CD4-positive, CD25-positive, alpha-beta regulatory T cell (primary cell): ENCODE measurements at regions not wholly inside any gene's neighbourhood (a gene's known extent, or its start where the extent isn't known, plus 50 kb on each side); places are given as distances from the start of the nearest gene placed in this dataset.

ENCODE experiments used
- ATAC-seq, 2 donors: fragments of 150-1000 bp; cut with Tn5 transposase; one replicate each; pipeline ENCODE4 v1.10.0; 2021; ENCODE audit warnings: low read depth in 2 of 2, moderate number of reproducible peaks in 2 of 2, moderate library complexity in 1 of 2
- DNase-seq, 3 donors: peaks; one replicate each; pipeline versions ENCODE4 v3.0.0 to v3.0.0-alpha.2; 2012 to 2022; ENCODE audit warnings: mixed read lengths in 1 of 3
- H3K27ac ChIP-seq: one replicate; pipeline ENCODE4 v1.7.0; 2013; ENCODE audit warnings: mild to moderate bottlenecking, low read length; ENCODE audit not compliant: insufficient read depth, poor library complexity, severe bottlenecking
- H3K27me3 ChIP-seq: one replicate; pipeline ENCODE4 v1.7.0; 2013; ENCODE audit warnings: low read length; ENCODE audit not compliant: control insufficient read depth, insufficient read depth
- H3K36me3 ChIP-seq: one replicate; pipeline ENCODE4 v1.7.0; 2013; ENCODE audit warnings: mild to moderate bottlenecking, low read length, moderate library complexity; ENCODE audit not compliant: control insufficient read depth, insufficient read depth
- H3K4me1 ChIP-seq: 2 replicates; pipeline ENCODE4 v1.7.0; 2013; ENCODE audit warnings: mild to moderate bottlenecking, low read length; ENCODE audit not compliant: insufficient read depth, control insufficient read depth, poor library complexity, severe bottlenecking
- H3K4me3 ChIP-seq: one replicate; pipeline ENCODE4 v1.7.0; 2013; ENCODE audit warnings: low read depth, mild to moderate bottlenecking, low read length, moderate library complexity
- H3K9me3 ChIP-seq, 2 experiments: 1 replicate in 1 of 2; 2 replicates in 1 of 2; pipeline ENCODE4 v1.7.0; 2013; ENCODE audit warnings: low read length in 2 of 2, mild to moderate bottlenecking in 1 of 2, moderate library complexity in 1 of 2; ENCODE audit not compliant: control insufficient read depth in 2 of 2
- H3K27ac Mint-ChIP-seq, 3 donors: one replicate each; pipeline ENCODE4 v1.8.0; 2020 to 2022; ENCODE audit warnings: mild to moderate bottlenecking in 3 of 3, mixed read lengths in 3 of 3, moderate library complexity in 2 of 3
- H3K27me3 Mint-ChIP-seq: one replicate; pipeline ENCODE4 v1.8.0; 2022; ENCODE audit warnings: mild to moderate bottlenecking, mixed read lengths
- H3K36me3 Mint-ChIP-seq: one replicate; pipeline ENCODE4 v1.8.0; 2020; ENCODE audit warnings: mixed read lengths
- H3K4me1 Mint-ChIP-seq, 4 donors: one replicate each; pipeline ENCODE4 v1.8.0; 2020 to 2022; ENCODE audit warnings: mixed read lengths in 4 of 4, mild to moderate bottlenecking in 1 of 4
- H3K4me3 Mint-ChIP-seq, 4 donors: one replicate each; pipeline ENCODE4 v1.8.0; 2020 to 2022; ENCODE audit warnings: mild to moderate bottlenecking in 4 of 4, mixed read lengths in 4 of 4, moderate library complexity in 3 of 4
- H3K9me3 Mint-ChIP-seq, 7 donors: one replicate each; pipeline ENCODE4 v1.8.0; 2020 to 2022; ENCODE audit warnings: mixed read lengths in 7 of 7, mild to moderate bottlenecking in 3 of 7, moderate library complexity in 2 of 7

DNA sequence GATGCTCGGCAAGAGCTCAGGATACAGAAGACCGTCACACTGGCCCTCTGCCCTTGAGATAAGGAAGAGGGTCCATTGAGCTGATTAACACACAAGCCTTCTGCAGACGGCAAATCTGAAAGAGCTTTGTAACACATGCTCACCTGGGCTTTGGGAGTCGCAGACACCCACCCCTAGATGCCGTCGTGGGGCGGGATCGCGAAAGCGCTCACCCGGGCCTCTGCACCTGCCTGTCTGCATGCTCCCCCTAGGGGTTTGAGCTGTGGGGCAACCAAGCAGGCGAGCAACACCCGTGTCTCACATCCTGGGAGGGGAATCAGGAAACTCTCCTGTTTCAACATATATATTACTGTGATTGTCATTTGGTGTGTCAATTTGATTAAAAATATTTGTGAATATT lies 99.8 kb upstream of the KCNH7 start:
- Mint-ChIP-seq H3K4me3 (no peak overlapping the region), H3K27me3 (no peaks in the 10 kb centered on the region)
- no peaks in the 10 kb centered on the region for H3K4me1 ChIP-seq

DNA sequence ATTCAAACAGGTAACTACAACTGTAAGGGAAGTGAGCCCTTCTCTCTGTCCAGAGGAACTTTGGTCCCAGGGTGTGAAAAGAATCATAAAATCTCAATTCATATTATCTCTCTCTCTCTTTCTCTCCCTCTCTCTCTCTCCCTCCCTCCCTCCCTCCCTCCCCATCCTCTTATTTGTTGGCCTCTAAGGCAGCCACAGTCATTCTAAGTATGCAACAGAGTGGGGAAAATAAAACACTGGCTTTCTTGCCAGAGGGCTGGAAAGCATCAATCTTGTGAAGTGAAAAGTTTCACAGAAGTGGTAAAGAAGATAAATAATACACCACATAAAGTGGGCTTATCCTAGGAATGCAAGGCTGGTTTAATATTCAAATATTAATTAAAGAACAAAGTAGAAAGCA lies 95.6 kb upstream of the KCNH7 start:
- H3K36me3 Mint-ChIP-seq, result no peaks in the 10 kb centered on the region
- Histone ChIP-seq H3K27ac (no peak overlapping the region), H3K27me3 (no peaks in the 10 kb centered on the region), H3K4me3 (no peak overlapping the region), H3K4me1 (no peaks in the 10 kb centered on the region), H3K9me3 (peaks cover 3 to 5% of the 10 kb centered on the region in 2 experiments), H3K36me3 (no peaks in the 10 kb centered on the region)
- H3K4me1 Mint-ChIP-seq, result no peaks in the 10 kb centered on the region
- no peak for ATAC-seq
- no peak overlapping the region for H3K4me3 Mint-ChIP-seq
- no peaks in the 10 kb centered on the region for H3K27me3 Mint-ChIP-seq
- peaks cover 0 to 5% (median 3%) of the 10 kb centered on the region in 7 donors for H3K9me3 Mint-ChIP-seq
- no peak overlapping the region for H3K27ac Mint-ChIP-seq
- DNase-seq, result no peak

More for the DNA sequence above, 99.8 kb upstream of the KCNH7 start:
- ATAC-seq, result no peak
- no peak for DNase-seq
- H3K27ac Mint-ChIP-seq, result no peak overlapping the region
- no peaks in the 10 kb centered on the region for H3K36me3 ChIP-seq
- H3K9me3 ChIP-seq, result peaks cover 5% of the 10 kb centered on the region in 2 experiments
- no peaks in the 10 kb centered on the region for H3K27me3 ChIP-seq
- H3K36me3 Mint-ChIP-seq, result no peaks in the 10 kb centered on the region
- no peaks in the 10 kb centered on the region for H3K4me1 Mint-ChIP-seq
- H3K4me3 ChIP-seq, result no peak overlapping the region
- peaks cover 0 to 11% (median 4%) of the 10 kb centered on the region in 7 donors for H3K9me3 Mint-ChIP-seq
- no peak overlapping the region for H3K27ac ChIP-seq

- Histone ChIP-seq H3K36me3 (no peaks in the 10 kb centered on the region), H3K9me3 (peaks cover 3 to 5% of the 10 kb centered on the region in 2 experiments), H3K4me1 (no peaks in the 10 kb centered on the region), H3K27me3 (no peaks in the 10 kb centered on the region), H3K4me3 (no peak overlapping the region), H3K27ac (no peak overlapping the region)
- Mint-ChIP-seq H3K36me3 (no peaks in the 10 kb centered on the region), H3K4me3 (no peak overlapping the region), H3K9me3 (peaks cover 0 to 4% (median 1%) of the 10 kb centered on the region in 7 donors), H3K27ac (no peak overlapping the region), H3K27me3 (no peaks in the 10 kb centered on the region), H3K4me1 (no peaks in the 10 kb centered on the region)
- no peak for DNase-seq
- ATAC-seq, result no peak
These were observed 93.8 kb upstream of the KCNH7 start for GRCh38 chr2:162932416-162932815.

DNA sequence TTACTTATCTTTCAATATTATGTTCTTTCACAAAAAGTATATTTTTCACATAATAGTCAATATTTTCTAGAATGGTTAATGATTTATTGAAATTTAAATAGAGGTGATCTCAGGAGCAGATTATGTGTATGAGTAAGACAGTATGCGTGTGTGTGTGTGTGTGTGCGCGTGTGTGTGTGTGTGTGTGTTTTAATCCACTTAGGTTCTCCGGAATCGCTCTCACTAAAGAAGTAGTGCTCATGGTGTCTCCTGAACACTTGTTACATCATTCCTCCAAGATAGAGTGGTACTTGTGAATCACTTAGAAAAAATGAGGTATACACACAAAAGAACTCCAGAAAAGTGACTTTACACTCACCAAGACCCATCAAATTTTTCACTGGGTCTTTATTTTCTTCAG lies 91.0 kb upstream of the KCNH7 start:
- H3K4me1 Mint-ChIP-seq, result no peaks in the 10 kb centered on the region

DNA sequence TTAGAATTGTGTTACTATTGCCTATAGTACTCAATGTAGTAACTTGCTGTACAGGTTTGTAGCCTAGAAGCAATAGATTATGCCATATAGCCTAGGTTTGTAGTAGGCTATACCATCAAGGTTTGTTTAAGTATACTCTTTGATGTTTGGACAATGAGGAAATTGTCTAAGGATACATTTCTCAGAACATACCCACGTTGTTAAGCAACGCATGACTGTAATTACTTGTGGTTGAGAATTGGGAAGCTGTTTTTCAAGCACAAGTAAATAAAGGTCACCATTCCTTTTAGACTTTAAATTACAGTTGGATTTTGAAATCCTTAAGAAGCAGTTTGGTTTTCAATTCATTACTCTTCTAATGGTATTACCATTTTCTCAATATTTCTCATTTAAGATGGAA lies 89.8 kb upstream of the KCNH7 start:
- no peak for ATAC-seq
- H3K9me3 ChIP-seq, result peaks cover 0 to 3% of the 10 kb centered on the region in 2 experiments
- no peaks in the 10 kb centered on the region for H3K27me3 Mint-ChIP-seq

More for the DNA sequence above, 91.0 kb upstream of the KCNH7 start:
- Histone ChIP-seq H3K9me3 (peaks cover 0 to 3% of the 10 kb centered on the region in 2 experiments), H3K4me1 (no peaks in the 10 kb centered on the region), H3K27ac (no peak overlapping the region), H3K36me3 (no peaks in the 10 kb centered on the region), H3K4me3 (no peak overlapping the region), H3K27me3 (no peaks in the 10 kb centered on the region)
- DNase-seq, result no peak
- no peak overlapping the region for H3K27ac Mint-ChIP-seq
- ATAC-seq, result no peak
- H3K4me3 Mint-ChIP-seq, result no peak overlapping the region
- H3K27me3 Mint-ChIP-seq, result no peaks in the 10 kb centered on the region
- no peaks in the 10 kb centered on the region for H3K36me3 Mint-ChIP-seq
- H3K9me3 Mint-ChIP-seq, result peaks cover 0 to 4% (median 0%) of the 10 kb centered on the region in 7 donors

DNA sequence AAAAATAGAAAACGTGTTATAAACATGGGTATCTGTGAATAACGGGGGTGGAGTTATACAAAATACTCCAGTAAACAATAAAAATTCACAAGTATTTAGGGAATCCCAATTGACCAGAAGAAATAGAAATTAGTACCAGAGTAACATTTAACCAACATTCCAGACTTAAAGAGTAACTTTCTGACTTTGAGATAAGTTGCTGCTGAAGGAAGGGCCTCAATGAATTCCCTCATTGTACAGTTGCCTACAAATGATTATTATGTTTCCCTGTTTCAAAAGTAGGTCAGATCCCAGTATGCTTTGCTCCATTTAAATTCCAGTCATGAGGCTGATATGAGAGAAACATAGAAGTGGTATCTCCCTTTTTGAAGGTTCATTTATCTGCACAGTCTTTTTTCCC lies 88.3 kb upstream of the KCNH7 start:
- Mint-ChIP-seq H3K36me3 (no peaks in the 10 kb centered on the region), H3K27me3 (no peaks in the 10 kb centered on the region), H3K9me3 (peaks cover 0 to 8% (median 1%) of the 10 kb centered on the region in 7 donors), H3K4me1 (no peaks in the 10 kb centered on the region), H3K4me3 (no peak overlapping the region), H3K27ac (no peak overlapping the region)
- Histone ChIP-seq H3K4me1 (no peaks in the 10 kb centered on the region), H3K36me3 (no peaks in the 10 kb centered on the region), H3K4me3 (no peak overlapping the region), H3K27ac (no peak overlapping the region), H3K27me3 (no peaks in the 10 kb centered on the region), H3K9me3 (peaks cover 0 to 3% of the 10 kb centered on the region in 2 experiments)
- no peak for ATAC-seq
- DNase-seq, result no peak

More for the DNA sequence above, 89.8 kb upstream of the KCNH7 start:
- Mint-ChIP-seq H3K4me3 (no peak overlapping the region), H3K4me1 (no peaks in the 10 kb centered on the region), H3K36me3 (no peaks in the 10 kb centered on the region), H3K9me3 (peaks cover 0 to 8% (median 0%) of the 10 kb centered on the region in 7 donors), H3K27ac (no peak overlapping the region)
- H3K36me3 ChIP-seq, result no peaks in the 10 kb centered on the region
- H3K4me1 ChIP-seq, result no peaks in the 10 kb centered on the region
- H3K4me3 ChIP-seq, result no peak overlapping the region
- H3K27me3 ChIP-seq, result no peaks in the 10 kb centered on the region
- no peak for DNase-seq
- H3K27ac ChIP-seq, result no peak overlapping the region

DNA sequence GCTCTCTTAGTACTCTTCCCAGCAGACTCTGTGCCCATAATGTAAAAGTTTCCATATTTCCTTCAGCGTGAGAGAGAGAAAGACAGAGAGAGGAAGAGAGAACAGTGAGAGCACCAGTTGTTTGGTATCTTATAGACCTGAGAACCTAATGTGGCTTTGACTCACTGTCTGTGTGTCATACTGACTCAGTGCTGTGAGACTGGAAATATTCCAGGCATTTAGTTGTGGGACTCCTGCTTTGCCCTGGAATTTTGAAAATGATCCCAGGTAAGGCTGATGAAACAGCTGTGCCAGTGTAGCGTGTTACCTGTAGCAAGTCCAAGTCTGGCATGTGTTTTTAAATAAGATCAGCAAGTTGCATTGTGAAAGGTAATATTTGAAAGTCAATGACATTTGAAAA lies 87.9 kb upstream of the KCNH7 start:
- no peaks in the 10 kb centered on the region for H3K36me3 Mint-ChIP-seq

DNA sequence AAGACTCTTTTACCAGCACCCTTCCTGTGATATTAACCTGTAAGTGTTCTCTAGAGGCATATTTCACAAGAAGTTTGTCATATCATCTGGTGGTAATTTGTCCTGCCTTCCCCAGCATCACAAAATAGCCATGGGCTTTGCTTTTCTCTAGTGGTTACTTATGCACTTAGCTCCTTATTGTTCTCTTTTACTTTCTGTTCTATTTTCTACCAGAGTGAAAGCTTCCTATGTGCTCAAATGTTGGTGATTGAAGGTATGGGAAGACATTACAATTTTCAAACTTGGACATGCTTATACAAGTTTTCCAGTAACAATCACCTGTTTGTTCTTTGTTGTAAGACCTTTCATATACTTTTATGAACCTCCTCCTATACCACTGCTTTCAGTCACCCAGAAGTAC lies 87.0 kb upstream of the KCNH7 start:
- H3K9me3 ChIP-seq, result peaks cover 0 to 3% of the 10 kb centered on the region in 2 experiments
- Mint-ChIP-seq H3K27ac (no peak overlapping the region), H3K4me3 (no peak overlapping the region), H3K27me3 (no peaks in the 10 kb centered on the region), H3K36me3 (no peaks in the 10 kb centered on the region), H3K4me1 (no peaks in the 10 kb centered on the region), H3K9me3 (peaks cover 0 to 9% (median under 1%) of the 10 kb centered on the region in 7 donors)
- no peak overlapping the region for H3K27ac ChIP-seq
- no peaks in the 10 kb centered on the region for H3K36me3 ChIP-seq
- no peak overlapping the region for H3K4me3 ChIP-seq
- no peaks in the 10 kb centered on the region for H3K27me3 ChIP-seq
- DNase-seq (no peak), ATAC-seq (no peak)
- no peaks in the 10 kb centered on the region for H3K4me1 ChIP-seq

More for the DNA sequence above, 87.9 kb upstream of the KCNH7 start:
- H3K27me3 ChIP-seq, result no peaks in the 10 kb centered on the region
- H3K27me3 Mint-ChIP-seq, result no peaks in the 10 kb centered on the region
- no peaks in the 10 kb centered on the region for H3K4me1 Mint-ChIP-seq
- no peak overlapping the region for H3K27ac ChIP-seq
- H3K4me3 Mint-ChIP-seq, result no peak overlapping the region
- no peaks in the 10 kb centered on the region for H3K4me1 ChIP-seq
- H3K4me3 ChIP-seq, result no peak overlapping the region
- H3K9me3 Mint-ChIP-seq, result peaks cover 0 to 8% (median 1%) of the 10 kb centered on the region in 7 donors
- DNase-seq (no peak), ATAC-seq (no peak)
- H3K9me3 ChIP-seq, result peaks cover 0 to 3% of the 10 kb centered on the region in 2 experiments
- H3K27ac Mint-ChIP-seq, result no peak overlapping the region
- H3K36me3 ChIP-seq, result no peaks in the 10 kb centered on the region
